Endothelial cell of umbilical vein (primary cell): ENCODE measurements at regions not wholly inside any gene's neighbourhood (a gene's known extent, or its start where the extent isn't known, plus 50 kb on each side); places are given as distances from the start of the nearest gene placed in this dataset.

Experiments
- BruUV-seq: library from RNA; stranded (reverse); fragments of 400-500 nt; replicated peaks from 2 replicates; lab custom pipeline; 2021; lab: Mats Ljungman, UMichigan
- CTCF ChIA-PET: fragments of 300-600, 350-600 bp; sonication (Branson Sonifier 250); formaldehyde crosslinking; loops from one replicate; lab custom pipeline; 2021; ENCODE audit warnings: antibody characterized with exemption, inconsistent platforms; lab: Charles Lee
- POLR2A ChIA-PET: fragments of 300-600, 350-600 bp; sonication (Branson Sonifier 250); formaldehyde crosslinking; loops from one replicate; lab custom pipeline; 2021; ENCODE audit warnings: antibody characterized with exemption, inconsistent platforms; lab: Charles Lee
- DNase-seq: peaks from one replicate; pipeline ENCODE4 v3.0.0-alpha.2; 2011; ENCODE audit warnings: low read depth, low spot score
- FAIRE-seq: peaks from 2 replicates; lab custom pipeline; 2011; peaks lifted over from hg19 to GRCh38; lab: Jason Lieb, UNC
- H2AFZ ChIP-seq: 2 replicates; pipeline ENCODE4 v1.6.0; 2012; ENCODE audit warnings: low read depth, low read length, control low read depth, inconsistent platforms
- H3K27ac ChIP-seq: 2 replicates; pipeline ENCODE4 v1.5.1; 2011; ENCODE audit warnings: low read depth, mild to moderate bottlenecking, control low read depth, low read length, moderate library complexity; ENCODE audit not compliant: insufficient read depth
- H3K27me3 ChIP-seq, 2 experiments: 2 replicates each; pipeline versions ENCODE4 v1.6.0 to v1.6.1; 2011; ENCODE audit warnings: low read length in 2 of 2, mixed read lengths in 1 of 2; ENCODE audit not compliant: control insufficient read depth in 2 of 2, insufficient read depth in 2 of 2
- H3K36me3 ChIP-seq, 2 experiments: 2 replicates in 1 of 2; 3 replicates in 1 of 2; pipeline ENCODE4 v1.5.1; 2011; ENCODE audit warnings: low read length in 2 of 2, mild to moderate bottlenecking in 1 of 2, moderate library complexity in 1 of 2; ENCODE audit not compliant: control insufficient read depth in 2 of 2, insufficient read depth in 2 of 2; ENCODE audit errors: extremely low read depth in 1 of 2
- H3K4me1 ChIP-seq: 3 replicates; pipeline ENCODE4 v1.5.1; 2011; ENCODE audit warnings: mild to moderate bottlenecking, low read length; ENCODE audit not compliant: control insufficient read depth, insufficient read depth; ENCODE audit errors: extremely low read depth
- H3K4me2 ChIP-seq: 2 replicates; pipeline ENCODE4 v1.6.1; 2011; ENCODE audit warnings: low read length, control low read depth, mixed read lengths; ENCODE audit not compliant: insufficient read depth
- H3K4me3 ChIP-seq, 3 experiments: fragments of 200-600 bp in 1 of 3; sonication (generic), shearing (Covaris generic) in 1 of 3; replicated peaks in 1 of 3; 2 replicates each; pipeline ENCODE4 v1.5.1; 2011 to 2016; ENCODE audit warnings: control low read depth in 3 of 3, low read length in 3 of 3, mild to moderate bottlenecking in 2 of 3, inconsistent platforms in 1 of 3, low read depth in 1 of 3, moderate library complexity in 1 of 3; ENCODE audit not compliant: insufficient read depth in 1 of 3
- H3K79me2 ChIP-seq: 2 replicates; pipeline ENCODE4 v1.6.0; 2012; ENCODE audit warnings: low read length, inconsistent platforms; ENCODE audit not compliant: control insufficient read depth, insufficient read depth
- H3K9ac ChIP-seq: replicated peaks from 2 replicates; pipeline ENCODE3; 2011; ENCODE audit warnings: low read length, control low read depth; ENCODE audit not compliant: insufficient read depth; ENCODE audit errors: extremely low read depth
- H3K9me1 ChIP-seq: replicated peaks from 3 replicates; pipeline ENCODE4 v1.6.0; 2011; ENCODE audit warnings: mild to moderate bottlenecking, low read length; ENCODE audit not compliant: control insufficient read depth, insufficient read depth; ENCODE audit errors: extremely low read depth
- H3K9me3 ChIP-seq: replicated peaks from 2 replicates; pipeline ENCODE4 v1.5.1; 2012; ENCODE audit warnings: low read length, inconsistent platforms; ENCODE audit not compliant: control insufficient read depth, insufficient read depth
- H4K20me1 ChIP-seq: replicated peaks from 2 replicates; pipeline ENCODE3; 2011; ENCODE audit warnings: mild to moderate bottlenecking, low read length; ENCODE audit not compliant: control insufficient read depth, insufficient read depth; ENCODE audit errors: extremely low read depth
- EZH2 ChIP-seq: IDR thresholded peaks from 2 replicates; pipeline ENCODE4 v1.6.1; 2012; ENCODE audit warnings: borderline replicate concordance, low read depth, mild to moderate bottlenecking, moderate library complexity, low read length, inconsistent platforms; ENCODE audit not compliant: severe bottlenecking
- FOS ChIP-seq: IDR thresholded peaks from 2 replicates; pipeline ENCODE4 v1.6.1; 2011; ENCODE audit warnings: mild to moderate bottlenecking, low read length, moderate library complexity, borderline replicate concordance; ENCODE audit not compliant: insufficient read depth
- GATA2 ChIP-seq: IDR thresholded peaks from 2 replicates; pipeline ENCODE4 v1.7.0; 2011; ENCODE audit warnings: low read depth, mild to moderate bottlenecking, moderate library complexity, mixed read lengths, low read length; ENCODE audit not compliant: insufficient read length, insufficient read depth
- JUN ChIP-seq: IDR thresholded peaks from 2 replicates; pipeline ENCODE4 v1.6.1; 2011; ENCODE audit warnings: borderline replicate concordance, low read depth; ENCODE audit not compliant: insufficient read length, insufficient read depth
- MYC ChIP-seq: IDR thresholded peaks from one replicate; pipeline ENCODE4 v1.6.1; 2011; ENCODE audit warnings: mild to moderate bottlenecking, low read depth, low read length
- POLR2A ChIP-seq: IDR thresholded peaks from 2 replicates; pipeline ENCODE4 v1.6.1; 2012; ENCODE audit warnings: low read depth, mild to moderate bottlenecking, control low read depth, low read length
- POLR2AphosphoS5 ChIP-seq: IDR thresholded peaks from 2 replicates; pipeline ENCODE4 v1.6.1; 2012; ENCODE audit warnings: low read depth, mild to moderate bottlenecking, control low read depth, low read length, moderate library complexity; ENCODE audit not compliant: insufficient read depth
- dilution Hi-C: fragments of 300-500 bp; cut with MboI; formaldehyde crosslinking; loops from one replicate; pipeline ENCODE4 v1.15.0; 2019; ENCODE audit warnings: low sequenced_read_pairs; ENCODE audit not compliant: extremely low pct_ligation_motif_present
- intact Hi-C: fragments of 100-400 bp; cut with micrococcal nuclease; formaldehyde crosslinking; loops from one replicate; pipeline ENCODE4 v1.10.0; 2022
- TF ChIP-seq, protein P1 (sequence below), 2 donors: IDR thresholded peaks; 1 replicate in 1 of 2; 2 replicates in 1 of 2; pipeline ENCODE4 v1.5.1; 2011; ENCODE audit warnings: low read length in 2 of 2, mild to moderate bottlenecking in 2 of 2, moderate library complexity in 2 of 2, control low read depth in 1 of 2, inconsistent platforms in 1 of 2, low read depth in 1 of 2; ENCODE audit not compliant: insufficient read depth in 1 of 2; ENCODE audit errors: extremely low read depth in 1 of 2
- TF ChIP-seq, protein P2 (sequence below): IDR thresholded peaks from 2 replicates; pipeline ENCODE4 v1.6.1; 2011; ENCODE audit not compliant: insufficient read depth, insufficient read length

DNA sequence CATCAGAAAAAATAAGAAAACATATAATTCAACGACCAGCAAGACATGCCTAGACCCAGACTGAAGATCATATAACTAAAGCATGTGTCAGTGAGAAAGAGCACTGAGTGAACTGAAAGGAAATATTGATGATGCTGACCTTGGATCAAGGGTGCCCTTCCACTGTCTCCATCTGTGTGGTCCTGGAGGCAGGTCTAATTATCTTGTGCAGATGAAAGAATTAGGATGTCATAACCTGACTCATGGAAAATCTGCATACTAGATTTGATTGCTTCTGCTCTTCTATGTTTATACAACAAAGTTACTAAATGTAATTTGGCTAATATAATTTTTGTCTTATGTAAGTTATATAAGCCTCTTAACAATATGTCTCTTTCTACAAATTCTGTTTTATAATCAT is 264.6 kb upstream of the TGFBR2 start:
- intact Hi-C loops: loop anchor here (2.0 to 5.0 kb wide), 6 partner anchors 113 to 585 kb away; no protein-coding TSS in a partner anchor
- dilution Hi-C loops: loop anchor here (25.0 kb wide), 1 partner anchor 270 kb away; the partner anchor contains the start of gene TGFBR2
- no peaks in the 10 kb centered on the region for H3K27me3 ChIP-seq
- peak overlapping the region; percentile 98 for H3K27ac ChIP-seq
- no peaks in the 10 kb centered on the region for H3K79me2 ChIP-seq
- no peaks in the 10 kb centered on the region for H3K9me1 ChIP-seq
- H3K9ac ChIP-seq: peak overlapping the region; percentile 48
- FAIRE-seq (no peak), DNase-seq (no peak)
- CTCF ChIA-PET: interaction anchor here (0.8 to 1.6 kb wide), 6 partner anchors 52 to 352 kb away, joined by 3 to 6 read pairs (median 3); partner anchors contain the start of gene TGFBR2
- no peaks in the 10 kb centered on the region for H4K20me1 ChIP-seq
- H3K9me3 ChIP-seq: no peaks in the 10 kb centered on the region
- POLR2A ChIA-PET: interaction anchor here (0.6 kb wide), 1 partner anchor 340 kb away, joined by 6 read pairs; no protein-coding TSS in a partner anchor
- BruUV-seq: no TSS peak
- no peaks in the 10 kb centered on the region for H3K36me3 ChIP-seq
- H2AFZ ChIP-seq: no peak overlapping the region
- peaks cover 56% of the 10 kb centered on the region for H3K4me1 ChIP-seq
- no peak for TF ChIP-seq MYC
- no peak for TF ChIP-seq POLR2A
- no peak for TF ChIP-seq EZH2
- TF ChIP-seq, protein P1, sequence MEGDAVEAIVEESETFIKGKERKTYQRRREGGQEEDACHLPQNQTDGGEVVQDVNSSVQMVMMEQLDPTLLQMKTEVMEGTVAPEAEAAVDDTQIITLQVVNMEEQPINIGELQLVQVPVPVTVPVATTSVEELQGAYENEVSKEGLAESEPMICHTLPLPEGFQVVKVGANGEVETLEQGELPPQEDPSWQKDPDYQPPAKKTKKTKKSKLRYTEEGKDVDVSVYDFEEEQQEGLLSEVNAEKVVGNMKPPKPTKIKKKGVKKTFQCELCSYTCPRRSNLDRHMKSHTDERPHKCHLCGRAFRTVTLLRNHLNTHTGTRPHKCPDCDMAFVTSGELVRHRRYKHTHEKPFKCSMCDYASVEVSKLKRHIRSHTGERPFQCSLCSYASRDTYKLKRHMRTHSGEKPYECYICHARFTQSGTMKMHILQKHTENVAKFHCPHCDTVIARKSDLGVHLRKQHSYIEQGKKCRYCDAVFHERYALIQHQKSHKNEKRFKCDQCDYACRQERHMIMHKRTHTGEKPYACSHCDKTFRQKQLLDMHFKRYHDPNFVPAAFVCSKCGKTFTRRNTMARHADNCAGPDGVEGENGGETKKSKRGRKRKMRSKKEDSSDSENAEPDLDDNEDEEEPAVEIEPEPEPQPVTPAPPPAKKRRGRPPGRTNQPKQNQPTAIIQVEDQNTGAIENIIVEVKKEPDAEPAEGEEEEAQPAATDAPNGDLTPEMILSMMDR (IDR thresholded peaks at IDR 0.05; ENCODE audit: extremely low read depth in 1 of 2, insufficient read depth in 1 of 2, low read depth in 1 of 2, low read length in 2 of 2): no peak
- no peak for TF ChIP-seq POLR2AphosphoS5
- TF ChIP-seq, protein P2, sequence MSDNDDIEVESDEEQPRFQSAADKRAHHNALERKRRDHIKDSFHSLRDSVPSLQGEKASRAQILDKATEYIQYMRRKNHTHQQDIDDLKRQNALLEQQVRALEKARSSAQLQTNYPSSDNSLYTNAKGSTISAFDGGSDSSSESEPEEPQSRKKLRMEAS: no peak
- no peak for TF ChIP-seq JUN
- TF ChIP-seq FOS: no peak
- TF ChIP-seq GATA2: no peak
- no peak overlapping the region for H3K4me3 ChIP-seq
- H3K4me2 ChIP-seq: peak overlapping the region; percentile 20
